Adrenal gland (tissue), 5 donors: ENCODE measurements at regions not wholly inside any gene's neighbourhood (a gene's known extent, or its start where the extent isn't known, plus 50 kb on each side); places are given as distances from the start of the nearest gene placed in this dataset.

Experiments
- CTCF ChIP-seq, 6 experiments: fragments of 450-650 bp in 4 of 6; fragments of 200-600 bp in 2 of 6; sonication (generic) in 1 of 6; IDR thresholded peaks; 1 replicate in 5 of 6; 2 replicates in 1 of 6; pipeline versions ENCODE4 v1.5.1 to v1.8.0; 2016 to 2021; ENCODE audit warnings: antibody characterized with exemption in 6 of 6, mild to moderate bottlenecking in 2 of 6, moderate library complexity in 1 of 6
- POLR2A ChIP-seq, 2 donors: fragments of 450-650 bp; IDR thresholded peaks; one replicate each; pipeline ENCODE4 v1.6.1; 2017; ENCODE audit warnings: antibody characterized with exemption in 2 of 2, mild to moderate bottlenecking in 2 of 2, moderate library complexity in 1 of 2
- donor health status: DM: no; HTN: no; CAD: no.

- TF ChIP-seq CTCF (IDR thresholded peaks at IDR 0.05): no peak
- no peak for TF ChIP-seq POLR2A (IDR thresholded peaks at IDR 0.05)
Observed at GRCh38 chr5:96322217-96322616, 110.8 kb downstream of the PCSK1 start.
